WTC11 (cell line): ENCODE measurements at regions not wholly inside any gene's neighbourhood (a gene's known extent, or its start where the extent isn't known, plus 50 kb on each side); places are given as distances from the start of the nearest gene placed in this dataset.

ENCODE experiments used
- E2F5 ChIP-seq: sonication (generic); formaldehyde crosslinking; IDR thresholded peaks from 2 replicates; pipeline ENCODE4 v1.8.1; 2022; ENCODE audit warnings: mild to moderate bottlenecking, moderate library complexity, missing genetic modification reagents
- JUN ChIP-seq: sonication (generic); formaldehyde crosslinking; IDR thresholded peaks from 2 replicates; pipeline ENCODE4 v1.8.0; 2023; ENCODE audit warnings: mild to moderate bottlenecking, missing genetic modification reagents
- KAT7 ChIP-seq: sonication (generic); formaldehyde crosslinking; IDR thresholded peaks from 2 replicates; pipeline ENCODE4 v1.8.1; 2023; ENCODE audit warnings: missing genetic modification reagents, mild to moderate bottlenecking, borderline replicate concordance
- TF ChIP-seq, protein P1 (sequence below): fragments of 200-600 bp; IDR thresholded peaks from 2 replicates; pipeline ENCODE4 v1.8.0; 2022; ENCODE audit warnings: antibody characterized with exemption
- TF ChIP-seq, protein P2 (sequence below): sonication (generic); formaldehyde crosslinking; conservative IDR thresholded peaks from 2 replicates; pipeline ENCODE4 v1.8.1; 2022; ENCODE audit warnings: mild to moderate bottlenecking, missing genetic modification reagents

GRCh38 chrX:39372115-39372514 lies 570.9 kb downstream of the MID1IP1 start:
- TF ChIP-seq, protein P1, sequence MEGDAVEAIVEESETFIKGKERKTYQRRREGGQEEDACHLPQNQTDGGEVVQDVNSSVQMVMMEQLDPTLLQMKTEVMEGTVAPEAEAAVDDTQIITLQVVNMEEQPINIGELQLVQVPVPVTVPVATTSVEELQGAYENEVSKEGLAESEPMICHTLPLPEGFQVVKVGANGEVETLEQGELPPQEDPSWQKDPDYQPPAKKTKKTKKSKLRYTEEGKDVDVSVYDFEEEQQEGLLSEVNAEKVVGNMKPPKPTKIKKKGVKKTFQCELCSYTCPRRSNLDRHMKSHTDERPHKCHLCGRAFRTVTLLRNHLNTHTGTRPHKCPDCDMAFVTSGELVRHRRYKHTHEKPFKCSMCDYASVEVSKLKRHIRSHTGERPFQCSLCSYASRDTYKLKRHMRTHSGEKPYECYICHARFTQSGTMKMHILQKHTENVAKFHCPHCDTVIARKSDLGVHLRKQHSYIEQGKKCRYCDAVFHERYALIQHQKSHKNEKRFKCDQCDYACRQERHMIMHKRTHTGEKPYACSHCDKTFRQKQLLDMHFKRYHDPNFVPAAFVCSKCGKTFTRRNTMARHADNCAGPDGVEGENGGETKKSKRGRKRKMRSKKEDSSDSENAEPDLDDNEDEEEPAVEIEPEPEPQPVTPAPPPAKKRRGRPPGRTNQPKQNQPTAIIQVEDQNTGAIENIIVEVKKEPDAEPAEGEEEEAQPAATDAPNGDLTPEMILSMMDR: no peak
- TF ChIP-seq E2F5 (CRISPR knock-in tag) (no peak), JUN (CRISPR knock-in tag) (no peak), KAT7 (CRISPR knock-in tag) (no peak)
- TF ChIP-seq, protein P2, sequence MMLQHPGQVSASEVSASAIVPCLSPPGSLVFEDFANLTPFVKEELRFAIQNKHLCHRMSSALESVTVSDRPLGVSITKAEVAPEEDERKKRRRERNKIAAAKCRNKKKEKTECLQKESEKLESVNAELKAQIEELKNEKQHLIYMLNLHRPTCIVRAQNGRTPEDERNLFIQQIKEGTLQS (CRISPR knock-in tag): no peak
